NCI-H128 (cell line): ENCODE measurements at regions not wholly inside any gene's neighbourhood (a gene's known extent, or its start where the extent isn't known, plus 50 kb on each side); places are given as distances from the start of the nearest gene placed in this dataset.
"Not testable (repeated sequence)": the region's sequence is repeated elsewhere in the genome, so short reads cannot be mapped to it uniquely, and the experiment has no call there.

ENCODE experiments used
- DNase-seq: peaks from one replicate; lab custom pipeline; 2025; ENCODE audit not compliant: unreplicated experiment; lab: John Stamatoyannopoulos, UW

DNA sequence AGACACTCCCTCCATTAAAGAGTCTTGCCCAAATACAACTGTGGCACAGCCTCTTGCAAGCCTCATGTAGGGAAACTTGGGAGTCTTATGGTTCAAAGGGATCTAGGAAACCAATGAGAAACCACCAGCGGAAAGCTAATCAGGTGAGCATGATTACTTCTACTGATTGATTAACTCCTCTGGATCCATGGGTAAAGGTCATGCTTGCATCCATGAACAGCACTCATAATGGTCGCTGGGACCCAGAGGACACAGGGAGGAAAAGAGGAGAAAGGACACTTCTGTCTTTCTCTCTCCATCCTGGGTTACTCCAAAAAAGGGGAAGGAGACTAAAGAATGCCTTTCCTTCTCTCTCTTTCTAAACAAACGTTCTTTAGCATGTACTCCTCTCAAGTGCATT is 1397.2 kb downstream of the LRFN5 start:
- DNase-seq: no peak

DNA sequence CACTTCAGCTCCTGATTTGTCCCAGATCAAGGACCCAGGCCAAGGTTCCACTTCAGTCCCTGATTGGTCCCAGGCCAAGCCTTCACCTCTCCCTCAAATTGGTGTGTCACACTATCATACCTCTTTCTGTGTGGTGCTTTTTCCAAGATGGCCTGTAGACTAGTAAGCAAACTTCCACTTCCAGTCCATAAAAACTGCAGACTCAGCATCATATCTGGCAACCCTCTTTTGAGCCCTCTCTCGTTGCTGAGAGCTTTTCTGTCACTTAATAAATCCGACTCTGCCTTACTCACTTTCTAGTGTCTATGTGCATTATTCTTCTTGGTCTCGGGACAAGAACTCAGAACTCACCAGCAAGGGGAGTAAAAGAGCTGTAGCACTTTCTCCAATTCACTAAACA is 1395.1 kb downstream of the LRFN5 start:
- DNase-seq: no peak

DNA sequence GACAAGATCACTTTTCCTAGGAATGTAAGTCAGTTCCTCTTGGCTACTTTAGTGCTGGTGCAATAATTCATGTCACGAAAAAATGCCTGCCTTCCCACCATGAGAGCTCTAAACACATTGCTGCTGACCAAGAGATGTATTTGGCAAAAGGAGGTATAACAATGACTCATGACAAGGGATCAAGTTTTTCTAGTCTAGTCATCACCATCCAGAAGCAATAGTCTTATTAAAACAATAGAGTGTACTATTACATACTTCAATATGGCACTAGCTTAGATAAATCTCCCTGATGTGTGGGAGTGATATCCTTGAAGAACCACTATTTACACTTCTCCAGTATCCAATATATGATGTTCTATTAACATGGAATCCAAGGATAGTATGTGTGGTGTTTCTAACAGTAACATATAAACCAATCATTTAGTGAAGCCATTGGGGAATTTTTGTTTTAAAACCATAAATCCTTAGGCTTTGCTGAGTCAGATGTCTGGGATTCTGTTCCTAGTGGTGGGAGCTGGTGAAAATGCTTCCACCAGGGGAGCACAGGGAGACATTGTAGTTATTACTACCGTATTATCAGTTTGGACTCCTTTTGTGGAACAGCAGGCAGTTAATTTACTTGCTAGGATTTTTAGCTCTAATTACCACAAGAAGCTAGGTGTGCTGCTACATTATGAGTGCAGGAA is 1387.5 kb downstream of the LRFN5 start:
- no peak for DNase-seq

DNA sequence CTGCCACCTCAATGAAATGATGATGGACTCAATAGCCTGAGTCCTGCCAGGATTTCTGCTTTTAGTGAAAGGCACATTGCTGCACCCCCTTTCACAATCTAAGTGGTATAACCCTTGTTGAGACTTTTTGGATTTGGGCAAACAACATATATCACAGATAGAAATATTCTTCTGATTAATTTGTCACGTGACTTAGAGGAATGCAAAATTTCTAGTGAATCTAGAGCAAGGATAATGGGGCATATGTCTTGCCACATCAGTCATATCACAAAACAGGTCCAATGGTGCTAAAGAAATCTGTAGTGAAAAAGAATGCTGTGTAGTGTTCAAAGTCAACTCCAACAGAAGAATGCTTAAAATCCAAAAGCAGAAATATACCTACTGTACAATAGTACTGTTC is 1386.3 kb downstream of the LRFN5 start:
- DNase-seq: no peak

DNA sequence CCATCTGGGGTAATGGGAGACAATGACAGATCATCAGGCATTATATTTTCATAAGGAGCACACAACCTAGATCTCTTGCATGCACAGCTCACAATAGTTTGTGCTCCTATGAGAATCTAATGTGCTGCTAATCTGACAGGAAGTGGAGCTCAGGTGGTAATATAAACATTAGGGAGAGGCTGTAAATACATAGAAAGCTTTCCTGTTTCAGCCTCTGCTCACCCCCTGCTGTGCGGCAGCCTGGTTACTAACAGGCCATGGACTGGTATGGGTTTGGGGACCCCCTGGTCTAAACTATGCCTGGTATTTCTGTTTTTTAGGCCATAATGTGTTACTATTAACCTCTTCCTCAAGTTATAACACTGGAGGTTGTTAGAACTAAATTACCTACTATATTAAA is 1373.7 kb downstream of the LRFN5 start:
- DNase-seq: no peak

DNA sequence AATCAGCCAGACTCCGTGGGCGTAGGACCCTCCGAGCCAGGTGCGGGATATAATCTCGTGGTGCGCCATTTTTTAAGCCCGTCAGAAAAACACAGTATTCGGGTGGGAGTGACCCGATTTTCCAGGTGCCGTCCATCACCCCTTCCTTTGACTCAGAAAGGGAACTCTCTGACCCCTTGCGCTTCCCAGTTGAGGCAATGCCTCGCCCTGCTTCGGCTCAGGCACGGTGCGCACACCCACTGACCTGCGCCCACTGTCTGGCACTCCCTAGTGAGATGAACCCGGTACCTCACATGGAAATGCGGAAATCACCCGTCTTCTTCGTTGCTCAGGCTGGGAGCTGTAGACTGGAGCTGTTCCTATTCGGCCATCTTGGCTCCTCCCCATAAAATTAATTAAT is 1366.5 kb downstream of the LRFN5 start:
- DNase-seq: not testable (repeated sequence)

DNA sequence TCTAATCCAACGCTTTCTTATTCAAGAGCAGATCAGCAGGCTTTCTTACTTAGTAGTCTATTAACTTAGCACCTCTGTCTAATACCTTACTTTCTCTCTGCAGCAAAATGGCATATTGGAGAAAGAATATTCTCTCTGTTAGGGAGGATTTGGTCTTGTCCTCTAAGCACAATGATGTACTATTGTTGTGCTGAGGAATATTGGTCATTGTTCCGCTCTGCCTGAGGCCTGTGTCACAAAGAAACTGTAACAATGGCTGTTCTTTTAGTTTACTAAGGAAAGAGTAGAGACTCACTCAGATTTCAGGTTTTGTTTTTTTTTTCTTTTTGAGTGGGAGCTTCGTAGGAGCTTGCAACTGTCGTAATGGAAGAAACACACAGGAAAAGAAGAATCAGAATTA is 1358.8 kb downstream of the LRFN5 start:
- DNase-seq: no peak

DNA sequence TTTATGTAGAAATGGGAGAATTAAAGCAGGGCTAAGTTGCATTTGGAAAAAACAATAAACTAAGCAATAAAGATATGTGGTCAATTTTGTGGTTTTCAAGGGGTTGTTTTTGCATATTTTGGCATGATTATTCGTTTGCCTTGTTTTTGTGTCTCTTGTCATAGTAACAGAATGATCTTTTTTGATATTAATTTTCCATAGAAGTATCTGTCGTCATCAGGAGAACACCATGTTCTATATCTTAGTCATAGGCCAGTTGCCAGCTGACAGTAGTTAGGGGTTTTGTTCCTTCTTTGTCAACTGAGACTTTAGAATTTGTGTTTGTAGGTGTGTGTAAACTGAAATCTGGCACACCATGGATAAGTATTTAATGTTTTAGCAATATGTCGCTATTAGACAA is 1354.8 kb downstream of the LRFN5 start:
- no peak for DNase-seq

DNA sequence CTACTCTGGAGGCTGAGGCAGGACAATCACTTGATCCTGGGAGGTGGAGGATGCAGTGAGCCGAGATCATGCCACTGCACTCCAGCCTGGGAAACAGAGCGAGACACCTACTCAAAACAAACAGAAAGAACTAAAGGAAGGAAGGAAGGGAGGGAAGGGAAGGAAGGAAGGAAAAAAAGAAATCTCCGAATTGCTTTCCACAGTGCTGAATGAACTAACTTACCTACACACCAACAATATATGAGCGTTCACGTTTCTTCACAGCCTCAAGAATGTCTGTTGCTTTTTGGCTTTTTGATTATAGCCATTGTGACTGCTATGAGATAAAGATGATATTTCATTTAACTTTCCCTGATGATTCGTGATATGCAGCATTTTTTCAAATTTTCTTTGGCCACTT is 1343.7 kb downstream of the LRFN5 start:
- no peak for DNase-seq

DNA sequence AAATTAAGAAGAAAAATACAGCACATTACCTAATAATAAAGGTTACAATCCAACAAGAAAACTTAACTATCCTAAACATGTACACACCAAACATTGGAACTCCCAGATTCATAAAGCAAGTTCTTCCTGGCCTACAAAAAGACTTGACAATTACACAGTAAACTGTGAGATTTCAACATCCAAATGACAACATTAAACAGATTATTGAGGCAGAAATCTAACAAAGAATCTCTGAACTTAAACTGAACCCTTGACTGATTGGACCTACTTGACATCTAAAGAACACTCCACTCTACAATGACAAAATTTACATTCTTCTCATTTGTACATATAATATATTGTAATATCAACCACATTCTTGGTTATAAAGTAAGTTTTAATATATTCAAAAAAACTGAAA is 1341.3 kb downstream of the LRFN5 start:
- no peak for DNase-seq

DNA sequence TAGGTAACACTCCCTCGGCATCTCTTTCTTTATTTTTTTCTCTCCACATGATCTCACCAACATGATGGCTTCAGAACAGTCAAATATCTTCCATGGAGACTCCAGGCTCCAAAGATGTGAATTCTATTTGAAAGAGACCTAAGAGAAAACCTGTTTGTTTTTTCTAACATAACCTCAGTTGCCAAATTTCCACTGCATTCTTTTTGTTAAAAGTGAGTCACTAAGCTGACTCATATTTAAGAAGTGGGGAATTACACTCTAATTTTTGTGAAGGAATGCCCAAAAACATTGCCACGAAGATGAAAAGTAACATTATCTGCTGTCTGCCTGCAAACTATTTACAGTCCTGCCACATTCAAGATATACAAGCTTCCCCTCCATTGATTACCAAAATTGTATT is 1337.6 kb downstream of the LRFN5 start:
- no peak for DNase-seq

DNA sequence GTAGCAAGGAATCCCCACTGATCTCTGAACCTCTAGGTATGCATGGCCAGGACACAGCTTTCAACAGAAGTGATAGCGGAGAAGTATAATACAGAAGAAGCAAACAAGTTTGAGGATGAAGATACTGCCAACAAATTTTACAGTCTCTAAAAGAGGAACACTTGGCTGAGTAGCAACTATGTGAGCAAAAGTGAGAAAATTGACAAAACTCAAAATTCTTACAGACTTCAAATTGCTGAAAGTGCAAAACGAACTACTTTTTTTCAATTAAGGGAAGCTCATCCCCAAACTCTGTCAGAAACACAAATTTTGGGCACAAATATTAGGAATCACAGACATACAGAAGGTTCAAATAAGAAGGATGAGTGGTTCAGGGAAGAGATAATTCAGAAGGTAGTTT is 1324.6 kb downstream of the LRFN5 start:
- no peak for DNase-seq

DNA sequence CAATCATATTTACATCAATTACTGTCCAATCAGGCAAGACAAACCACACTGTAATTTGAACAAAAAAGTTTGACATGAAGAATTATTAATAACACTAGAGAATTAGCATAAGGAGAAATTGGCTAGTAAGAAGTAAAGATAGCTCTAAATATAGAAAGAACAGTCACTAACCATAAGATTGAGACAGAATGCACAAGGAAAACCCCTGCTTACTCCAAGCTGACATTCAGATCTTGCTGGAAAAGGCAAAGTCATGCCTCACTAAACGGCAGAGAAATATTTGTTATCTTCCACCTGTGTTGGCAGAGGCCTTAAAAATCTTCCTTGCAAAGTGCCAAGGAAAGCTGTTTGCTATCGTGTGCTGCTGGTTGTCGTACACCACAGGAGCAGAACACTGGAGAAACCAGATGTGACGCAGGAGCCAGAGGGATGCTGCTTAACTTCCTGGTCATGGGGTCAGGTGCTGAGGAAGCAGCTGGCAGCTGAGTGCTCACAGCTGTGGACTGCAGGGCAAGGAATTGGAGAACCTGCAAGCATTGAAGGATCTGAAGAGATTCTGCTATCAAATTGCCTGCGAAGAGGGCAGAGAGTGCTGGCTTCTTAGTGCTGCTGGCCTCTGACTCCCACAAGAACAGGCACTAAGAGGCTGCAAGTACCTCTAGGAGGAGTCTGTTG is 1323.3 kb downstream of the LRFN5 start:
- no peak for DNase-seq

DNA sequence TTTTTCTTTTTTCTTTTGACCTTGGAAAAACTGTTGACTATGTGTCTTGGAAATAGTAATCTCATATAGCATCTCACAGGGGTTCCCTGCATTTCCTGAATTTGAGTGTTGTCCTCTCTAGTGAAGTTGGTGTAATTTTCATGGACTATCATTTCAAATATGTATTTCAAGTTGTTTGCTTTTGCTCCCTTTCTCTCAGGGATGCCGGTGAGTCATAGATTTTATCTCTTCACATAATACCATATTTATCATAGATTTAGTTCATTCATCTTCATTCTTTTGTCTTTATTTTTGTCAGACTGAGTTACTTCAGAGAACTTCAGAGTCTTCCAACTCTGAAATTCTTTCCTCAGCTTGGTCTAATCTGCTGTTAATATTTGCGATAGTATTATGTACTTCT is 1320.6 kb downstream of the LRFN5 start:
- no peak for DNase-seq

DNA sequence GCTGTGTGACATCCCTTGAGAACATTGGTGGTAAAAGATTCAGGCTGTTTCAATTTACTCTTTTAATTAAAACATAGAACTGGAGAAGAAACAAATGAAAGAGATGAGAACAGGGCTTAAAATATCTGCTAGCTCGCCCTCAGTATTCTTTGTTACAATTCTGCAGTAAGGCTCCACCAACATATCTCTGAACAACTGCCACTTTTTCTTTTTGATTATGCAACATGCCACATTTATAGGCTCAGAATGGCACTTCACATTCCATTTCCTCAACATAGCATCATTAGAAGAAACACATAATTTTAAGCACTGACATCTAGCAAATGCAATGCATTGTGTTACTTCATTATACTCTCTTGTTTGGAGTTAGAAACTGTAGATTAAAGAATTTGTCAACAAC is 1315.2 kb downstream of the LRFN5 start:
- no peak for DNase-seq

DNA sequence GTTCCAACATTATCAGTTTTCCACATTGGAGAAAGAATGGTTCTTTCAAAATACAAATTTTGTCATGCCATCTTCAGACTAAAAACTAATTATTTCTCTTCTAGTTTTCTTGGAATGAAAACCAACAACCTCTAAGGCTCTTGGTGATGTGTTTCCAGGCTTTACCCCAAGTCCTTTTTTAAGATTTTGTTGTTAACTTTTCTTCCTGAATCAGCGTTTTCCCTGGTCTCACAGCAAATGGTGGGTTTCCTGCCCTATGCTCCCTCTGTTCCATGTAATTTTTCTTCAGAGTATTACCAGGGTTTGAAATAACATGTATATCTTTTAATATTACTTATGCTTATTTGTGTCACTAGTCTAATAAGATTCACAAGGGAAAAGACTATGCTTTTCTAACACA is 1311.9 kb downstream of the LRFN5 start:
- no peak for DNase-seq

DNA sequence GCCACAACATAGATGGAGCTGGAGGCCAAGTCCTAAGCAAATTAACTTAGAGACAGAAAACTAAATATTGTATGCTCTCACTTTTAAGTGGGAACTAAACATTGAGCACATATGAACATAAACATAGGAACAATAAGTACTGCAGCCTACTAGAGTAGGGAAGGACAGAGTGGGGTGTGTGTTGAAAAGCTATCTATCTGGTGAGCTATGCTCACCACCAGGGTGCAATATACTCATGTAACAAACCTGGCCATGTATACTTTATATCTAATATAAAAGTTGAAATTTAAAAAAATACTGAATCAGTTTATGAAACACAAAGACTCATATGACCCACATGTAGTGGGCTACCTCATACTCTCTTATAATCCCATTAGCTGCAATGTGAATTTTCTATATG is 1305.0 kb downstream of the LRFN5 start:
- DNase-seq: no peak

DNA sequence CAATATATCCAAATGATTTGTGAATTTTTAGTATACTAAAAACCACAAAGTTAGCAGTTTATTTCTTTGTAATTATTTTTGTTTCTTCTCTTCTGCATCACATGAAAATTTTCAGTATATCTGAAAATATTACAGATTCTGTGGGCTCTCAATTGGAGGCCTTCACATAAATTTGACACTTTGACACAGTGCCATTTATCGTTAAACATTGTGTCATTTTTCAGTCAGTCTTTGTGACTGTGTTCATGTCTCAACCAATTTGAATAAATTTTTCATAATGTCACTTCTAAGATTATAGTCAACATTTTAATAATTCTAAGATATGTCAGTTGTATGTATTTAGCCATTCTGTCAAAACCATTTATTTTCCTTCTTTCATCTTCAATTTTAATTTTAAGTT is 1303.0 kb downstream of the LRFN5 start:
- no peak for DNase-seq

DNA sequence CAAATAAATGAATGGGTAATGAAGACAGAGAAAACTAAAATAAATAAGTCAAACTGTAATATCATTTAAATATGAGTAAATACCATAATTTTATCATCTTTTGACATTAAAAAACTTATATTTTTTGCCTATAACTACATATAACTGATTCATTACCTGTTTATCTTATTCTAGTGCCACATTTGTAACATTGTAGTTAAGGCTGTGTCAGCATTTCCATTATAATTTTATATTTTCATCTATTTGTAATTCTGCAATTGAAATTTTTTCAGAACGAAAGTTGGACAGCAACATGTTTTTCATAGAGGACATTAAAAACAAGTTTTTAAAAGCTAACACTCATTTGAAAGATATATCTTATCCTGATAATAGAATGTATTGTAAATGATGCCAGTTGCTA is 1286.5 kb downstream of the LRFN5 start:
- DNase-seq: no peak

DNA sequence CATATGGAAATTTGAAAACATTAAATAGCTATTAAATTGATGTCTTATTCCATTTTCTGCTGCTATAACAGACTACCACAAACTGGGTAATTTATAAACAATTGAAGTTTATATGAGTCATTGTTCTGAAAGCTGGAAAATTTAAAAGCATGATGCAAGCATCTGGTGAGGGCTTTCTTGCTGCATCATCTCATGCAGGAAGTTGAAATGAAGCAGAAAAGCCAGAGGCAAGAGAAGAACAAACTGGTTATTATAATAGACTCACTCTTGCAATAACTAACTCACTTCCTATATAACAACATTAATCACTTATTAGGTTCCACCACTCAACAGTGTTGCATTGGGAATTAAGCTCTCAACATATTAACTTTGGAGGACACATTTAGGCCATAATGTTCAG is 1277.4 kb downstream of the LRFN5 start:
- no peak for DNase-seq

DNA sequence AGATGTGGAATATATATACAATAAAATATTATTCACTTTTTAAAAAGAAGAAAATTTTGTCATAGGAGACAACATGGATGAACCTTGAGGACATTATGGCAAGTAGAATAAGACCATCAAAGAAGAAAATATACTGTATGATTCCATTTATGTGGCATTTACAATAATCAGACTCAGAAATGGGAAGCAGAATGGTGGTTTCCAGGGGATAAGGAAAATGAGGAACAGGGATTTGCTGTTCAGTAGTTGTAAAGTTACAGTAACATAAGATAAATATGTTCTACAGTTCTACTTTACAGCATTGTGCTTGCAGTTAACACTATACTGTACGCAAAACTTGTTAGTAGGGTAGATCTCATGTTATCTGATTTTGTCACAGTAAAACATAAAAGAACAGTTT is 1271.0 kb downstream of the LRFN5 start:
- DNase-seq: no peak

DNA sequence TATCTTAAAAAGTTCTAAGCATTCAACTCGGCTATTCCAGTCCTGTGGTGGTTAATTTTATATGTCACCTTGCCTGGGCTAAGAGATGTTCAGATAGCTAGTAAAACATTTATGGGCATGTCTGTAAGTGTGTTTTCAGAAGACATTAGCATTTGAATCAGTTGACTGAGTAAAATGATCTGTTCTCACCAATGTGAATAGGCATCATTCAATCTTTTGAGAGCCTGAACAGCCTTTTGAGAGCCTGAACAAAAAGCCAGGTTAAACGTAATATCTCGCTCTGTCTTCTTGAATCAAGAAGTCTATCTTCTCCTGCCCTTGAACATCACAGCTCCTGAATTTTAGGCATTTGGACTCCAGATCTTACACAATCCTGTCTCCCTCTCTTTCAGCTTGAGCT is 1266.1 kb downstream of the LRFN5 start:
- peak; percentile 25 for DNase-seq

DNA sequence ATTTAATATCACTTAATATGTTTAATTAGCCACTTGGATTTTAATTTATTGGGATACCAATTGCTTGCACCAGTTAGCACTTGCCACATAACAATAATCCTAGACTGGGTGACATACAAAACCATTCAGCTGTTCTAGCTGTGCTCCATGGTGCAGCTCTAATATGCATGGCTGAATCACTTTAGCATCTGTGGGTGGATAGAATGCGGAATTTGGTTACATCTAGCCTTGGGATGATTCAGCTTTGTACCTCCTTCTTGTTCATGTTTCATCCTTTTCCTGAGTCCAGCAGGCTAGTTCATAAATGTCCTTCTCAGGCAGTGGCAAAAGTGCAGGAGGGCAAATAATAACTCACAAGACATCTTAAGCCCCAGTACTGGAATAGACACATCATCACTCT is 1263.0 kb downstream of the LRFN5 start:
- no peak for DNase-seq
